Esophagus squamous epithelium (tissue), 4 donors: ENCODE measurements at regions not wholly inside any gene's neighbourhood (a gene's known extent, or its start where the extent isn't known, plus 50 kb on each side); places are given as distances from the start of the nearest gene placed in this dataset.

ENCODE experiments used
- POLR2A ChIP-seq, 4 donors: fragments of 450-650 bp; IDR thresholded peaks; one replicate each; pipeline ENCODE4 v1.6.1; 2017; ENCODE audit warnings: antibody characterized with exemption in 4 of 4, mild to moderate bottlenecking in 4 of 4, moderate library complexity in 3 of 4
- TF ChIP-seq, protein P1 (sequence below), 6 experiments: fragments of 450-650 bp in 4 of 6; fragments of 200-600 bp in 2 of 6; sonication (generic) in 2 of 6; IDR thresholded peaks; one replicate each; pipeline ENCODE4 v1.5.1; 2016 to 2019; ENCODE audit warnings: antibody characterized with exemption in 6 of 6, mild to moderate bottlenecking in 4 of 6, moderate library complexity in 4 of 6

DNA sequence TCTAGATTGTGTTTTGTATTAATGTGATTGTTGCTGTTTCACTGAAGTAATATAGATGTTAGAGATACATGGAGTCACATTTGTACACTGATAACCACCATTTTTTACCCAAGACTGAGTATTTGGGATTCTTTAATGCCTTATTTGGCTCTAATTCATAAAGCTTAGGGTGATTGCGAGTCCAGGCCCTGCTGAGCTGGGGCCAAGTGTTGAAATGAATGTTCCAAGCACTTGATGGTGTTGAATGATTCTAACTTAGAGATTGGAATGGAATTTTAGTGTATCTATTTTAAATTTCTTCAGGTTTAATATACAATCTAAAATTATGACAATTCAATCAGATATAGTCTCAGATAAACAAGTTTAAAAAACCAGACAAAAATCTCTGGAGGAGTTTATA is 329.4 kb upstream of the SLC35B3 start:
- TF ChIP-seq, protein P1, sequence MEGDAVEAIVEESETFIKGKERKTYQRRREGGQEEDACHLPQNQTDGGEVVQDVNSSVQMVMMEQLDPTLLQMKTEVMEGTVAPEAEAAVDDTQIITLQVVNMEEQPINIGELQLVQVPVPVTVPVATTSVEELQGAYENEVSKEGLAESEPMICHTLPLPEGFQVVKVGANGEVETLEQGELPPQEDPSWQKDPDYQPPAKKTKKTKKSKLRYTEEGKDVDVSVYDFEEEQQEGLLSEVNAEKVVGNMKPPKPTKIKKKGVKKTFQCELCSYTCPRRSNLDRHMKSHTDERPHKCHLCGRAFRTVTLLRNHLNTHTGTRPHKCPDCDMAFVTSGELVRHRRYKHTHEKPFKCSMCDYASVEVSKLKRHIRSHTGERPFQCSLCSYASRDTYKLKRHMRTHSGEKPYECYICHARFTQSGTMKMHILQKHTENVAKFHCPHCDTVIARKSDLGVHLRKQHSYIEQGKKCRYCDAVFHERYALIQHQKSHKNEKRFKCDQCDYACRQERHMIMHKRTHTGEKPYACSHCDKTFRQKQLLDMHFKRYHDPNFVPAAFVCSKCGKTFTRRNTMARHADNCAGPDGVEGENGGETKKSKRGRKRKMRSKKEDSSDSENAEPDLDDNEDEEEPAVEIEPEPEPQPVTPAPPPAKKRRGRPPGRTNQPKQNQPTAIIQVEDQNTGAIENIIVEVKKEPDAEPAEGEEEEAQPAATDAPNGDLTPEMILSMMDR (IDR thresholded peaks at IDR 0.05): no peak
- TF ChIP-seq POLR2A (IDR thresholded peaks at IDR 0.05): no peak
